Endothelial cell of umbilical vein (primary cell): ENCODE measurements at regions not wholly inside any gene's neighbourhood (a gene's known extent, or its start where the extent isn't known, plus 50 kb on each side); places are given as distances from the start of the nearest gene placed in this dataset.

Source experiments
- EZH2 ChIP-seq: IDR thresholded peaks from 2 replicates; pipeline ENCODE4 v1.6.1; 2012; ENCODE audit warnings: borderline replicate concordance, low read depth, mild to moderate bottlenecking, moderate library complexity, low read length, inconsistent platforms; ENCODE audit not compliant: severe bottlenecking
- MYC ChIP-seq: IDR thresholded peaks from one replicate; pipeline ENCODE4 v1.6.1; 2011; ENCODE audit warnings: mild to moderate bottlenecking, low read depth, low read length

DNA sequence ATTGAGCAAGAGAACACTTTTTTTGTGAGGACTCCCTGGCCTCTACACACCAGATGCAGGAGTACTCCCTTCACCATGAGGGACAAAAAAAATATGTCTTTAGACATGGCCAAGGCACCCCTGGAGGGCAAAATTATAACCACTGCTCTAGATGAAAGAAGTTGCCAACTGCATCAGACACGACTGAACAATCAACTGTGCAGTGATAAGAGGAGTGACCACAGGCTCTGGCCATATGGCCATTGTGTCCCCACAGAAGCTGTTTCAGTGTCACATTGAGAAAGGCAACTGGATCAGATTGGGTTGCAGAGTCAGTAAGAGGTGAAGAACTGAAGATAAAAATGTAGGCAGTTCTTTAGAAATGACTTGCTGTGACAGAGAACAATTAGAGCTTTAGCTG is 85.7 kb downstream of the C6orf118 start:
- no peak for TF ChIP-seq EZH2
- TF ChIP-seq MYC, result no peak
